Occipital lobe (tissue), 1 donor: ENCODE measurements at regions not wholly inside any gene's neighbourhood (a gene's known extent, or its start where the extent isn't known, plus 50 kb on each side); places are given as distances from the start of the nearest gene placed in this dataset.

Experiments
- DNase-seq: peaks from one replicate; lab custom pipeline; 2025; lab: John Stamatoyannopoulos, UW

GRCh38 chr12:65596514-65597091, 227.7 kb upstream of the HMGA2 start:
- DNase-seq: no peak

GRCh38 chr12:65597527-65597926, 226.8 kb upstream of the HMGA2 start:
- DNase-seq: no peak

GRCh38 chr12:65598688-65599087, 225.6 kb upstream of the HMGA2 start:
- DNase-seq: no peak

GRCh38 chr12:65602253-65602609, 222.1 kb upstream of the HMGA2 start:
- DNase-seq: no peak

DNA sequence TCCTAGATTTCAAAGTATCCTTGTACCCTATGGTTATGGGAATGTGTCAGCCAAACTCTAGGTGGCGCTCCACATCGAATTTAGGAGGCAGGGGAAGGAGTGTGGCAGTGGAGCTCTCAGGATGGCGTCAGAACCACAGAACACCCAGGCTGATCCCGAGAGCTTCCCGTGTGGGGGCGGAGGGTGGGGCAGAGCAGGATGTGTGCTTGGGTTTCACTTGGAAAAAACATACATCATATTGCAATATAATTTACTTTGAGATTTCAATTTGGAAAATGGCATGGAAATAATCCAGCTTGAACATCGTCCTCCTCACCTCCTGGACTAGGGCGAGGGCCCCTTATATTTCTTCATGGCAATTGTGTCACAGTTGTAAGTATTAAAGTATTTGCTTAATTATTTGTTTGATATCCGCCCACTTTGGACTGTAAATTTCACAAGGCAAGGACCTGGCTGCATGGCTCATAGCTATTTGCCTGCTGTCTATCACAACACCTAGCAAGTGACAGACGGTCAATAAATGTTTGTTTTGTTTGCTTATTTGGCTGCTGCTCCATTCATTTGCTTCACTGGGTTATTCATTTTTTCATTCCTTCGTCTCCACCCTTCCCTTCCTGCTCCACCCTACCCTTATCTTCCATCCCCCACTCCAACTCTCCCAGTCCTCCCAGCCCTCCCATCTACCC, 221.5 kb upstream of the HMGA2 start:
- DNase-seq: peak; percentile 6

- no peak for DNase-seq
These were observed 220.6 kb upstream of the HMGA2 start for GRCh38 chr12:65603438-65604351.

- DNase-seq: no peak
These were observed 219.3 kb upstream of the HMGA2 start for GRCh38 chr12:65605019-65605418.

DNA sequence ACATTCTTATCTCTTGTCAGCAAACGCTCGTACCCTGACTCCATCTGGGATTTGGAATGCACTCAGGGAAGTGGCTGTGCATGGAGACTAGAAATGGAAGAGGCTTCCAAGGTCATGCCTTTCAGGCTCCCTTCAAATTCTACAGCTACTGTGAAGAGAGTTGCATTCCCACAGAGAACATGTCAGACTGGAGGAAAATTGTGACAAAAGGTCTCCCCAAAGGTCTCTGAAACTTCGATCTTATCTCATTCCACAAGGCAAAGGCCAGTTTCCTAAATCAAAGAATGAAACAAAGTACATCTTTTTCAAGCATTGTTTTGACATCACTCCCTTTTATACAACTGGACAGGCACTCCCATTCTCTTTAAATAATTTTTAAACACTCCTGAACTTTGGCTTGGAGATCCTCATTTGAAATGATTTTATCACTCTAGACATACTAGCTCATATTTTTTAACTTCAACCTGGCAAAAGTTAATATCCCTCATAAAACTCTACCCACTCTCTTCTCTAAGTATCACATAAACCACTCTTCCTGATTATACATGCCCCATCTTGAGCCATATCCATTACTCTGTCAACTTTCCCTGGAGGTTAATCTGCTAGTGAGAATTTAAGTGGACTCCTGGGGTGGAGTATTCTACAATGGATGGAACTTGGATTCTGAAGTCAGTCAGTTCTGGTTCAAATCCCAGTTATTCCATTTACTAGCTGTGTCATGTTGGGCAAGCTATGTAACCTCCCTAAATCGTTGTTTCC, 218.1 kb upstream of the HMGA2 start:
- no peak for DNase-seq

- DNase-seq: no peak
These were observed 216.9 kb upstream of the HMGA2 start for GRCh38 chr12:65607401-65607841.

DNA sequence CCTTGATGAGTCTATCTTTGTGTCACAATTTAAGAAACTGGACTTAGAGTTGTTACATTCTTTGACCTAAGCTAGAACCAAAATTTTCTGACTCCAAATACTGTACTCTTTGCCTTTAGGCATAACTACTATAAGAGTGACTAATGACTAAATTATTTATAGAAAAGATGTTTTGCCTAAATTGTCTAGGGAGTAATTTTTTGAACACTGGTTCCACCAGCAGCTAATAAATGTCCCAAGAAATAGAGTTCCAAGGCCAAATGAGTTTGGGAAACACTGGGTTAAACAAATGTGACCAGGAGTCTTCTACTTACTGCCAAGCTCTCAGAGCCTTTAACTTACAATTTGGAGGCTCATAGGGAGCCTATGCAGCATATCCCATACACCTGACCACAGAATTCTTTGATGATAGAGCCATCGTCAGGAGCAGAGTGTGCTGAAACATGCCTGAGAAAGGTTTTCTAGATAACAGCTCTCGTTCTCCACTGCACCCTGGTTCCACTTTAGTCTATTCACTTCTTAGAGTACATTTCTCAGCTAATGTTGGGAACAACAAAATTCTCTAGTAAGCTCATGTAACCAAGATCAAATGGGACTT, 215.9 kb upstream of the HMGA2 start:
- DNase-seq: no peak

GRCh38 chr12:65609359-65609771, 214.9 kb upstream of the HMGA2 start:
- no peak for DNase-seq

- no peak for DNase-seq
These were observed 212.9 kb upstream of the HMGA2 start for GRCh38 chr12:65611396-65611795.

DNA sequence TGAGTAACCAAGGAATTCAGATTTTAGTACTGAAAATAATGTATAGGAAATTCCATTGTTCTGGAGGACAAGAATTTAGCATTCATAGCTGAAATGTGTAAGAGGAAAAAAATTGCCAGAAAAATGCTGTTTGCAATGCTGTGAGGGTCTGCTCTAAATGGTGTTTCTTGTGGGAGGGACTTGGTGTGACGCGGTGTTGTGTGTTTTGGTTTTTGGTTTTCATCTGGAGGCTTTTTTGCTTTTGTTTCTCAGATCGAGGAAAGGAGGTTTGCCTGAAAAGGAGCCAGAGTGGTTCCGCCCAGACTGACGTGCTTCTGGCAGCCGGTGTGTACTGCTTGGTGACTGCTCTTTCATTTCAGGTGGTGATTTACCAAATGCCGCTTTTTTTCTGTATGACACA, 211.8 kb upstream of the HMGA2 start:
- DNase-seq: no peak

DNA sequence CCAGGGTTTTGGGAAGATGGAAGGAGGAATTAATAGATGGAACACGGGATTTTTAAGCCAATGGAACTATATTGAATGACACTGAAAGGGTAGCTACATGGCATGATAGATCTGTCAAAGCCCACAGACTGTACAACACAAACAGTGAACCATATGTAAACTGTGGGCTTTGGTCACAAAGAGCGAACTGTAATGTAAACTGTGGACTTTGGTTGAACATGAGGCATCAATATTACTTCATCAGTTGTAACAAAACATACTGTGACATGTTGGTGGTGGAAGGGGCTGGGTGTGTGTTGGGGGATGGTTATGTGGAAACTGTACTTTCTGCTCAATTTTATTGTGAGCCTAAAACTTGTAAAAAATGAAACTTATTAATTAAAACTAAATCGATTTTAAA, 210.6 kb upstream of the HMGA2 start:
- no peak for DNase-seq

- DNase-seq: no peak
These were observed 209.9 kb upstream of the HMGA2 start for GRCh38 chr12:65614259-65614889.

DNA sequence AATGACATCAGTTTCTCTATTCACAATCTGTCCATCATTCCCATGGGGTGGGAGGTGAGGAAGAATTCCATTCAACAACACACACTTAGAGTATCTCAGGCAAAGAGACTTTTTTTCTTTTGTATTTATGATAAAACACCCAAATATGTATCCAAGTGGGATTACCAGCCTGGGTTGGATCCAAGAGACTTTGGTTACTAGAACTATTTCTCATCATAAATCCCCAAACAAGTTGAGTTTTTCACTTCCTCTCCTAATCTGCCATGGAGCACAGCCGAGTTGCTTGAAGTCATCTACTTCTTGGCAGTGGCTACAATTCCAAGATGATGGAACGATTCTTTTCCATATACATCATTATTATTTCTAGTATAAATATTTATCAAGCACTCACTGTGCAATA, 209.2 kb upstream of the HMGA2 start:
- DNase-seq: no peak

DNA sequence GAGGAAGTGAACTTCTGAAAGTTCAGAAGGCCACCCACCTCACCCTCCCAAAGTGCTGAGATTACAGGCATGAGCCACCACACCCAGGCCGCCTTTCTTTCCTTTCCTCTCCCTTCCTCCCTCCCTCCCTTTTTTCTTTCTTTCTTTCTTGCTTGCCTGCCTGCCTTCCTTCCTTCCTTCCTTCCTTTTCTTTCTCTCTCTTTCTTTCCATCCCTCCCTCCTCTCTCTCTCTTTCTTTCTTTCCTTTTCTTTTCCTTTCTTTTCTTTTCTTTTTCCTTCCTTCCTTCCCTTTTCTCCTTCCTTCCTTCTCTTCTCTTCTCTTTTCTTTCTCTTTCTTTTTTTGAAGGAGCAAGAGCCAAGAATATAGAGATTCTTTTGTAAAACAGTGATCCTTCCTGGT, 208.3 kb upstream of the HMGA2 start:
- DNase-seq: no peak

DNA sequence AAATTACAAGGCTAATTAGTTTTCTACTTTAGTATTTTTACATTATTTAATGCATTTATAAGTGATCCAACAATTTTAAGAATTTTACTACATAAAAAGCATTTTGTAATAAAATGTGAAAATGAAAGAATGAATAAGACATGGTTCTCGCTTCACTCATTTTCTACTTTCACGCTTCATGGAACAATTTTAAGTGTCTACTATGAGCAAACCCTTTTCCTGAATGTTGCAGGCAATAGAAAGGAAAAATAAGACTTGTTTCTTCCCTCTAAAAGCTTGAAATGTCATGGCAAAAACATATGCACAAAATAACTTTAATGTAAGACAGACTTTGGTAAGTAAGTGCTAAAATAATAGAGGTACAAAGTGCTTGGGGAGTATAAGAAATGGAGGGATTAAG, 205.7 kb upstream of the HMGA2 start:
- no peak for DNase-seq

DNA sequence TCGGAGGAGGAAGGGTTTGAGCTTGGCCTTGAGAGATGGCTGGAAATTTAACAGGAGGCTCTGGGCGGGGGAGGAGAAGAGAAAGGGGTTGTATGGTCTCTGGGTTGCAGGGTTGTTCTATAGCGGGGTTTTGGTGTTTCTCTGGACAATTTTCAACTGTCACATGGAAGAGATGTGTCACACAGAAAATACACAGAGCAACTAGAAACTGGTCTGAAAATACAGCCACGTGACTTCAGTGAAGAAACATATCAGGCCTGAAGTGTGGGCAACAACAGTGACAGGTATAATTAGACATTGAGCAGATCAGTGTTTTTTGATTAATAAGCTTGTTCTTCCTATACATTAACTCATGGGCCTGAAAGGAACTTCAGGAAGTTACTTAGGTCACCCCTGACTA, 205.3 kb upstream of the HMGA2 start:
- DNase-seq: no peak

DNA sequence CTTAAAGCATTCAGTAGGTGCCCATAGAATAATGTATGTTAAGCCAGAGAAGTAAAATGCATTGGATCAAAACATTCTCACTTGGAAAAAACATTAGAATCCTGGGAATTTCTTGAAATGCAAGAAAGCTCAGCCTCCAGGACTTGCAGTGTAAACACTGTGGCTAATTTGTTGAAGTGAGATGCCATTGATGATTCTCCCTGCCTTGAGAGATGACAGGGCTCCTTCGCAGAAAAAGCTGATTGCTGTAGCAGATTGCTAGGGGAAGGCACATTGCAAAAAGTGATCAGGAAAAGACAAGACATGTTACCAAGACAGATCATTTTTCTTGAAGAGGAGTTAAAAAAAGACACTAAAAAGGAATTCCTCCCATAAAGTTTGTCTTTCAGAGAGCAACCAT, 204.2 kb upstream of the HMGA2 start:
- no peak for DNase-seq

GRCh38 chr12:65622056-65622455, 202.2 kb upstream of the HMGA2 start:
- DNase-seq: no peak
